ENCODE measurements at regions not wholly inside any gene's neighbourhood (a gene's known extent, or its start where the extent isn't known, plus 50 kb on each side); places are given as distances from the start of the nearest gene placed in this dataset.
"Not testable (repeated sequence)": the region's sequence is repeated elsewhere in the genome, so short reads cannot be mapped to it uniquely, and the experiment has no call there.

DNA sequence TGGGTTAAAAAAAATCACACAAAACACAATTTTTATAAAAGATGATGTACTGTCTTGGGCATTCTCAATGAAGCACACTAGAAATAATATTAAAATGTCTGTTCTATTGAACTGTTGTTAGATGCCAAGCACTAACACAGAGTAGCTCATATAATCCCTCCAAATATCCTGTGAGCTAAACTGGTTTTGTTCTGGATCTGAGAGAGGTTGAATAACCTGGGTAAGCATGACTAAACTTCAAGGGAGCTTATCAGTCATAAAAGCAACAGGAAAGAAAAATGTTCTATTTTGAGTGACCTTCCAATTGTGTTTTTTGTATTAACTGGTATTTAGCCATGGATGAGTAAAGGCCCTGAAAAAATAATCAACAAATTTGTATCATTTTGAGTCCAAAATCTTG is 175.3 kb downstream of the SMC2 start:
- no peak for DNase-seq (ENCODE audit: low read depth)
- H3K4me3 ChIP-seq (ENCODE audit: low read depth, low read length) = no peak overlapping the region

DNA sequence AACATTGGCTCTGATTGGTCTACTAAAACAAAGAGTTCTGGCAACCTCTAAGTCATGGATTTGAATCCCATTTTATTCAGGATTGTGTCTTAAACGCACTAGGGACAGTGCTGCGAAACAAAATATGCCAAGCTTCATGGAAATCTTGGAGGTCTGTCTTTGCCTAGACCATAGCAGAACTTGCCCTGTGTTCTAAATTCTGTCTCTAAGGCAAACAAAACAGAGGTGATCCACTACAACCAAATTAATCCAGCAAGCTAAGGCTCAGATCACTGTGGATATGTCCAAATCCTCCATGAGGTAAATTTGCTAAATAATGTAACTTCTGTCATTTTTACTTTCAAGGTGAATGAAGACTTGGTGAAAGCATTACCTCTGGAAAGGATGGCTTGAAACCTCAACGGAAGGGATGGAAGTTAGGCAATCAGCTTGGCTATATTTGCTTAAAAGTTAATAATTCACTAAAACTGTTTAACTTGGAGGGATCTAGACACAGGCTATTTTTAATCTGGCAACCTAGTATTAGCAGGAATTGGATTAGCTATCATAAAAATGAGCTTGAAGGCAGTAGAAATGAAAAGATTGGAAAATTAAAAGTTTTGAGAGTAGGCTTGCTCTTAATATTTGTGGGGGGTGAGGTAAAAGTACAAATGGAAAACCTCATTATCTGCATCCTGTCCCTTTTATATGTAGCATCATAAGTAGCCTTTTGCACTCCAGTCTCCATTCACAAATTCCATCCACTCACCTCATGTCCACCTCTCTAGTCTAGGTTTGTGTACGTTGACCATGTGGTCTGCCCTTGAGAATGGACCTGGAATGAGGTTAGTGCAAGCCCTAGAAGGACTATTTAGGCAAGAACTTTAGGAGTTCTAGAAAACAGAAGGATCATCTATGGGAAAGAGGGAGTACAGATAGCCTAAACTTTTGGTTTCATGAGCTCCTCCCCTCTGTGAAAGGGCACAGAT is 176.2 kb downstream of the SMC2 start:
- DNase-seq (ENCODE audit: low read depth) = no peak
- H3K4me3 ChIP-seq (ENCODE audit: low read depth, low read length) = no peak overlapping the region

DNA sequence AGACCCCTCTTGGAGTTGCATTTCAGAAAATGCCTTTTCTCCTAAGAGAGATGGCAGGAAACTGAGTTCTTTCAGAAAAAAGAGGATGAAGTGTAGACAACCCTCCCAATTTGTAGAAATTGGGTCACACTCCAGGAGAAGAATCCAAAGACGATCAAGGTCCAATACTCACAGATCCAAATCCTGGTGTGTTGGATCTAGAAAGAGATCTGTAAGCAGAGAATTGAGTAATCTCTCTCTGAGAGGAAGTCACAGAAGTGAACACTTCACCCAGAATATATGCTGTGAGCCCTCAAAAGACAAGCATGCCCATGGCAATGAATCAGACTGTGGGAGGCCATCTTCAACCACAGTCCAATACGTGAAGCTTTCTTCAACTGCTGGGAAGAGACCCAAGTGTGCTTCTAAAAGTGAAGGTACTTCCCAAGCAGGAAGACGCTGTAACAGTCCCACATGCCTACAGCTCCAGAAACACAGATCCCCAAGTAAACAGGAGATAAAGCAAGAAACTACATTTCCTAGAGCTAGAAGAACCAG is 182.7 kb downstream of the SMC2 start:
- H3K4me3 ChIP-seq (ENCODE audit: low read depth, low read length) = no peak overlapping the region
- DNase-seq (ENCODE audit: low read depth) = peak; percentile 71

DNA sequence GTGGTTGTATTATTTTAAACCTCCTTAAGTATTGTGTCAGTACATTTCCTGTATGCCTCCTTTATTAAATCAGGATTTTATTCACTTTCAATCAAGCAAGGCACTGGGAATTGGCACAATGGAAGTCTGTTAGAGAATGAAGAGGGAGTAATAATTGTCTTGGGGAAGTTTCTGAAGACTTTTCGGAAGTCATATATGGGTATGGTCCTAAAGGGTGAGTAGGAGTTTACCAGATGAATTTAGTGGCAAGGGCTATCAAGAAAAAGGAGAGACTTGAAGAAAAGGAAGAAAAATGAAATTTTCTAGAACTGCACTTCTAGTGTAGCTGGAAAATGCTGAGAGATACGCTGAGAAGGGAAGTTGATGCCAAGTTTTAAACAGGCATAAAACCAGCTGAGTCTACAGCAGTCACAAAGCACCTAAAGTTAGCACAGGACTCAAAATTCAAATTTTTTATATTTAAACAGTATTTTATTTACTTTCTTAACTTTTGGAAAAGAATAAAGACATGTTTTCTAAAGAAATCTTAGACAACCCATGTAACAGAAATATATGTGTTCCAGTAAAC is 184.9 kb downstream of the SMC2 start:
- no peak for DNase-seq (ENCODE audit: low read depth)
- no peak overlapping the region for H3K4me3 ChIP-seq (ENCODE audit: low read depth, low read length)

GRCh38 chr9:104279535-104280177 is 185.5 kb downstream of the SMC2 start:
- peak; percentile 20 for DNase-seq (ENCODE audit: low read depth)
- H3K4me3 ChIP-seq (ENCODE audit: low read depth, low read length) = no peak overlapping the region

- no peak for DNase-seq (ENCODE audit: low read depth)
- no peak overlapping the region for H3K4me3 ChIP-seq (ENCODE audit: low read depth, low read length)
Observed at GRCh38 chr9:104280178-104280560, 186.1 kb downstream of the SMC2 start.

DNA sequence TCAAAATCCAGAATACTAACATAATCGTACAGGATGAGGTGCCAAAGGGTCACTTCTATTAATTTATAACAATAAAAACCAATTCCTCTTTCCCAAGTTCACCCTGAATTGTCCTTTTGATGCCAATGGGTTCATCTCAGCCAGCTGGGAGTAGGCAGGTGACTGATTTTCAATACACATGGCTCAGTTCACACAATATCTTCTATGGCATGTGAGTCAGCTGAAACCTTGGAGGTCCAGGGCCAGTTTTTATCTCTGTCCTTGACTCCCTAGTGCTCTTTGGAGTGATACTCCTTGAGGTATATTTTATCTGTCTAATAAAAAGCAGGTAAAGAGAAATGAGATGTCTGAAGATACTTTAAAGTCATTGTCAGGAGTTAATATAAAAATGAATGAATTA is 186.6 kb downstream of the SMC2 start:
- DNase-seq (ENCODE audit: low read depth) = no peak
- no peak overlapping the region for H3K4me3 ChIP-seq (ENCODE audit: low read depth, low read length)

DNA sequence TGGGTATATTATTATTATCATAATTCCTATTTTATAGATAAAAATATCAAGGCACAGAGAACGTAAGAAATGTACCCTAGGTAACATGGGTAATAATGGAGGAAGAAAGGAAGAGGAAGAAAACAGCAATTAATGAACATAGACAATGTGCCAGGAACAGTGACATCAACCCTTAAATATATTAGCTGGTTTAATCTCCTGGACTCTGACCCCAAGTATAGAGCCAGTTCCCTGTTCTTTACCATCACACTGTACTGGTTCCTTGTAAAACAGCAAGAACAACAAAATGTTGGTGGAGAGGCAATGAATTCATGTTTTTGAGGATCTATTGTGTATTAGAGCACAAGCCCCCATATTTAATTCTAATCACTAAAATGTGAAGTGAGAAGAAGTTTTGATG is 192.1 kb downstream of the SMC2 start:
- no peak for DNase-seq (ENCODE audit: low read depth)
- no peak overlapping the region for H3K4me3 ChIP-seq (ENCODE audit: low read depth, low read length)

- no peak overlapping the region for H3K4me3 ChIP-seq (ENCODE audit: low read depth, low read length)
- no peak for DNase-seq (ENCODE audit: low read depth)
Observed at GRCh38 chr9:104286799-104287198, 192.7 kb downstream of the SMC2 start.

GRCh38 chr9:104287253-104287878 is 193.3 kb downstream of the SMC2 start:
- no peak for DNase-seq (ENCODE audit: low read depth)
- H3K4me3 ChIP-seq (ENCODE audit: low read depth, low read length) = no peak overlapping the region

DNA sequence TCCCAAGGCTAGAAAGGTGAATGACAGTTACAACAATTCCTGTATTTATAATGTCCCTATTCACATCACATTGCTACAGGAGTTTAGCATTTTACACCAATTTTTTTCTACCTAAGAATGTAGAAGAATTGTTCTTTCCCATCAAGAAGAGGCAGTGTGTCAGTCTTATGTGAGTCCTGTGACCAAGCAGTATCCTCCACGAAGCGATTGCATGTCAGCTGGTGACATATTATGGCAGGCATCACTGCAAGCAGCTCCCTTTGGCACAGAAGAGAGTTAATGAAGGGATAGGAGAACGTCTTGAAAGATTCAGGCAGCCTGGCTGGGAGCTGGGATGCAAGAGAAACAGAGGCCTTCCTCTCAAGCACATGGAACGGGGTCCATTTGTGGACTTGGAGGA is 199.8 kb downstream of the SMC2 start:
- no peak overlapping the region for H3K4me3 ChIP-seq (ENCODE audit: low read depth, low read length)
- no peak for DNase-seq (ENCODE audit: low read depth)

DNA sequence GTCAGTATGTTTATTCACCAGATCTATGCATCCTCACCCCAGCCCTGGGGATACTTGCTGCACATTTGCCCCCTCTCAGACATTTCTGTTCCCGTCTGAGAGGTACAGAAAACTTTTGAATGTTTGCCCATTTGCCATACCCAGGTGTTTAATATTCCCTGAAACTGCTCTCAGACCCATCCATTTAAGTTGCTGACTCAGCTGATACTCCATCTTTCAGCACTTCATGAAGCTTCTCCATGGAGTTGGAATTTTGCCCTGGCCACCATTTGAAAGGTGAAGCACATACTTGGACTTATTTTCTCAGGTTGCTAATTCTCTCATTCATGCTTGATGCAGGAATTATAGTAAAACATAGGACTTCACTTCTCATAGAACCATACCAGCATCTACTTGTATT is 203.9 kb upstream of the OR13F1 start:
- H3K4me3 ChIP-seq (ENCODE audit: low read depth, low read length) = no peak overlapping the region
- no peak for DNase-seq (ENCODE audit: low read depth)

DNA sequence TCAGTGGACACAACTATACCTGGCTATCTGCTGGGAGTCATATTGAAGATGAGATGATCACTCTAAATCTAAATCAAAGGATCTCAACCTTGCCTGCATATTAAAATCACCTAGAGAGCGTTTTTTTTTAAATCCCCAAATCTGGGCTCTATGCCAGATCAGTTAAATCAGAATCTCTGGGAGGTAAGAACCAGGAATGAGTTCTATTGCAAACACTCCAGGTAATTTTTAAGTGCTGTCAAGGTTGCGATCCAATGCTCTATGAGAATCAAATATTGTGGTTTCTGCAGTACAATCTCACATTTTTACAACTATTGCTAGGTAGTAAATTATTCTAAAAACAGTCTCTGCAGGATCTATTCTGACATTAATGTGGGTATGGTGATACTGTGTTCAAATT is 202.3 kb upstream of the OR13F1 start:
- H3K4me3 ChIP-seq (ENCODE audit: low read depth, low read length) = no peak overlapping the region
- DNase-seq (ENCODE audit: low read depth) = no peak

DNA sequence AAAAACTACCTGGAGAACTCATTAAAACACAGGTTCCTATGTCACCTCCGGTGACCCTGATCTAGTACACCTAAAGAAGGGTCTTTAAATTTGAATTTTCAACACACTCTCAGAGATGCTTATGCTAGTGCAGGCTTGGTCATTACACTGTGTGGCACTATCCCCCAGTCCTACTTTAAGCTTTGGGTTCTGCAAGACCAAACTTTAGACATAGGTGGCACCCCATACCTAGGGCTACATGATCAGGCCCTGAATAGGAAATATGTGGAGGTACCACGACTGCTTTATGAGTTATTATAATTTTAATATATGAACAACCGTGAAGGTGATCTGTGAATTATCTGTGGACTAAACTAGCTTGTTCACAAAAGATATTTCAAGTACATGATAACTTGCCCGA is 201.3 kb upstream of the OR13F1 start:
- no peak overlapping the region for H3K4me3 ChIP-seq (ENCODE audit: low read depth, low read length)
- DNase-seq (ENCODE audit: low read depth) = no peak

GRCh38 chr9:104304925-104305324 is 199.1 kb upstream of the OR13F1 start:
- no peak overlapping the region for H3K4me3 ChIP-seq (ENCODE audit: low read depth, low read length)
- no peak for DNase-seq (ENCODE audit: low read depth)

GRCh38 chr9:104313396-104314110 is 190.5 kb upstream of the OR13F1 start:
- H3K4me3 ChIP-seq (ENCODE audit: low read depth, low read length) = no peak overlapping the region
- no peak for DNase-seq (ENCODE audit: low read depth)

- not testable (repeated sequence) for DNase-seq (ENCODE audit: low read depth); H3K4me3 ChIP-seq (ENCODE audit: low read depth, low read length)
Observed at GRCh38 chr9:104316201-104317009, 187.7 kb upstream of the OR13F1 start.

DNA sequence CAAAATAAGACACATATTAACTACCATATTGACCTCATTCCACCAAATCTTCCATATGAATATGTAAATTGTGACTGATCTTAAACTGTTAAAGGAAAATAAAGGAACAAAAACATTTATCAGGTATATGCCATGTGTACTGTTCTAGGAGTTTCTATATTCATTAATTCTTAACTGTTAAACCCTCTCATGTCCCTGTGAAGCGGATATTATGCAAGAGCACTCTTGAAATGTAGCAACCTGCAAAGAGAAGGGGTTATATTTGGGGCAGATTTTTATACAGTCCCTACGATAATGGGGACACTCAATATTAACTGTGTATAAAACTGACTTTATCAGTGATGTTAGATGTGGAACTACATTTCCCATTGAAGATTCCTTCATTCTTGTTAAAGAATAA is 184.9 kb upstream of the OR13F1 start:
- no peak overlapping the region for H3K4me3 ChIP-seq (ENCODE audit: low read depth, low read length)
- no peak for DNase-seq (ENCODE audit: low read depth)

DNA sequence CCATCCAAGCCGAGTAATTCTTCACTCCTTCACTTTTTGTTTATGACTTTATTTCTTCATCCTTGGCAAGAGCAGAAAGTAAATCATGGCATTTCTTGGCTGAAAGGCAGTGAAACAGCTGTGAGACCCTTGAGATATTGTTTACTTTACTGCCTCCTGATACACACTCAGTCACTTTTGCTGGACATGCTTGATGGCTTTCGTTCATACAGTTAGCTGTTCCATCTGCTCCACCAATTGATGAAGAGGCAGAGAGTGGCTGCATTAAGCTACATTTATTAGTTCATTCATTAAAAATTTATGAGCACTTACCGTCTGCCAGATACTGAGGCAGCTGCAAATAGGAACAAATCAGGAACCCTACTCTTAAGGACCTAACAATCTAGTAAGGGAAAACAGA is 184.4 kb upstream of the OR13F1 start:
- no peak for DNase-seq (ENCODE audit: low read depth)
- H3K4me3 ChIP-seq (ENCODE audit: low read depth, low read length) = no peak overlapping the region
